Mammary epithelial cell (primary cell): ENCODE measurements at regions not wholly inside any gene's neighbourhood (a gene's known extent, or its start where the extent isn't known, plus 50 kb on each side); places are given as distances from the start of the nearest gene placed in this dataset.

Experiments
- CTCF ChIP-seq, 2 donors: IDR thresholded peaks in 1 of 2; conservative IDR thresholded peaks in 1 of 2; 2 replicates each; pipeline ENCODE4 v1.5.1; 2011 to 2012; ENCODE audit warnings: inconsistent platforms in 2 of 2, low read length in 2 of 2, mild to moderate bottlenecking in 2 of 2, control low read depth in 1 of 2, low read depth in 1 of 2; ENCODE audit not compliant: insufficient read depth in 1 of 2; ENCODE audit errors: extremely low read depth in 1 of 2
- EZH2 ChIP-seq: IDR thresholded peaks from 2 replicates; pipeline ENCODE4 v1.6.1; 2012; ENCODE audit warnings: low read length, inconsistent platforms, borderline replicate concordance

- TF ChIP-seq CTCF (conservative IDR thresholded peaks at IDR 0.05 in 1 of 2, IDR thresholded peaks at IDR 0.05 in 1 of 2; ENCODE audit: extremely low read depth in 1 of 2, insufficient read depth in 1 of 2, low read depth in 1 of 2, low read length in 2 of 2) = no peak
- TF ChIP-seq EZH2 = no peak
Observed at GRCh38 chr9:7226007-7226640, 468.4 kb downstream of the KDM4C start.
